Subcutaneous abdominal adipose tissue (tissue), 5 donors: ENCODE measurements at regions not wholly inside any gene's neighbourhood (a gene's known extent, or its start where the extent isn't known, plus 50 kb on each side); places are given as distances from the start of the nearest gene placed in this dataset.
A peak's percentile ranks its signal among the peaks of the same experiment; 100 is the strongest.

ENCODE experiments used
- H3K27ac ChIP-seq: one replicate; pipeline ENCODE4 v1.7.0; 2013; ENCODE audit warnings: low read depth, mild to moderate bottlenecking, inconsistent platforms, low read length, moderate library complexity
- H3K27me3 ChIP-seq, 5 donors: one replicate each; pipeline ENCODE4 v1.7.0; 2013; ENCODE audit warnings: low read length in 5 of 5, inconsistent platforms in 1 of 5; ENCODE audit not compliant: control insufficient read depth in 5 of 5, insufficient read depth in 4 of 5
- H3K36me3 ChIP-seq, 5 donors: one replicate each; pipeline ENCODE4 v1.7.0; 2013; ENCODE audit warnings: low read length in 5 of 5; ENCODE audit not compliant: control insufficient read depth in 5 of 5, insufficient read depth in 5 of 5
- H3K4me1 ChIP-seq, 5 donors: one replicate each; pipeline ENCODE4 v1.7.0; 2013; ENCODE audit warnings: low read length in 5 of 5, mild to moderate bottlenecking in 3 of 5, moderate library complexity in 1 of 5; ENCODE audit not compliant: control insufficient read depth in 5 of 5, insufficient read depth in 5 of 5
- H3K4me3 ChIP-seq, 5 donors: one replicate each; pipeline ENCODE4 v1.7.0; 2013; ENCODE audit warnings: low read length in 5 of 5, low read depth in 1 of 5
- H3K9ac ChIP-seq, 5 donors: one replicate each; pipeline ENCODE4 v1.7.0; 2013; ENCODE audit warnings: low read length in 5 of 5, mild to moderate bottlenecking in 4 of 5, moderate library complexity in 3 of 5
- H3K9me3 ChIP-seq, 5 donors: one replicate each; pipeline ENCODE4 v1.7.0; 2013; ENCODE audit warnings: low read length in 5 of 5; ENCODE audit not compliant: control insufficient read depth in 5 of 5
- donor health status: healthy.
- donor health status: healthy.
- donor health status: healthy.
- donor health status: healthy.
- donor health status: healthy.

DNA sequence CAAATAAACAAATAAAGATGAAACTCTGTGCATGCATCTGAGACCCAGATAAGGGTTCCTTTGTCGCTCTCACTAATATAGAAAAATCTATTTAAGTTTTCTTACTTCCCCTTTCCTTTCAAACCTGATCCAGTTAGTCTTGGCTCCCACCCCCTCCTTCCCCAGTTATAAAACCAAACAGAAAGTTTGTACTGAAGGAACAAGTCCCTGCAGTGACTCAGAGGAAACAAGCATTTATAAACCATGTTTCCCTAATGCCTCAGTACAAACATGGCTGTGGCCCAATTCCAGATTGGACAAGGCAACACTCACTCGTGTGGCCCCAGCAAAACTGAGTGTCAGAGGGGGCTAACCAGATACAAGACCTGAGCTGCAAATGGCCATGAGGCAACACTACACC is 65.5 kb upstream of the ARHGAP20 start:
- H3K4me3 ChIP-seq = no peak overlapping the region
- peaks cover 0 to 7% (median 6%) of the 10 kb centered on the region in 5 donors for H3K9me3 ChIP-seq
- H3K4me1 ChIP-seq = peaks cover 0 to 2% (median 2%) of the 10 kb centered on the region in 5 donors
- H3K9ac ChIP-seq = no peak overlapping the region
- no peaks in the 10 kb centered on the region for H3K27me3 ChIP-seq
- H3K27ac ChIP-seq = no peak overlapping the region
- no peaks in the 10 kb centered on the region for H3K36me3 ChIP-seq

DNA sequence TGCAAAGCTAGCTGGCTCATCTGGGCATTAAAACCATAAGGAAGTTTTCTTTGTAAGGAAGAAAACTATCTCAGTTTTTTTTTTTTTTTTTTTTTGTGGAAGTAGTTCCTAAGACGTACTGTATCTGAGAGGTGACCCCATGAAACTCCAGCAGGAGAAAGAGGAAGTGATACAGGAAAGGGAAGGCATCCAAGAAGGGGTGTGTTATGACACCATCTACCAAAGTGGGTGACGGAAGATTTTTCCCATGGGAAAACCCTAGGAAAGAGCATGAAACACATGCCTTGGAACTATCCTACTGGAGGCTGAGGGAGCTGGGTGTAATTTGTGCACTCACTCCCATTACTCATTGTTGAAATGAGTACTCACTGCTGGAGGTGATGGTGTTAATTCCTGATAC is 63.8 kb upstream of the ARHGAP20 start:
- no peak overlapping the region for H3K9ac ChIP-seq
- peaks cover 0 to 2% (median 2%) of the 10 kb centered on the region in 5 donors for H3K4me1 ChIP-seq
- no peak overlapping the region for H3K4me3 ChIP-seq
- peaks cover 0 to 7% (median 6%) of the 10 kb centered on the region in 5 donors for H3K9me3 ChIP-seq
- no peaks in the 10 kb centered on the region for H3K36me3 ChIP-seq
- no peak overlapping the region for H3K27ac ChIP-seq
- no peaks in the 10 kb centered on the region for H3K27me3 ChIP-seq

DNA sequence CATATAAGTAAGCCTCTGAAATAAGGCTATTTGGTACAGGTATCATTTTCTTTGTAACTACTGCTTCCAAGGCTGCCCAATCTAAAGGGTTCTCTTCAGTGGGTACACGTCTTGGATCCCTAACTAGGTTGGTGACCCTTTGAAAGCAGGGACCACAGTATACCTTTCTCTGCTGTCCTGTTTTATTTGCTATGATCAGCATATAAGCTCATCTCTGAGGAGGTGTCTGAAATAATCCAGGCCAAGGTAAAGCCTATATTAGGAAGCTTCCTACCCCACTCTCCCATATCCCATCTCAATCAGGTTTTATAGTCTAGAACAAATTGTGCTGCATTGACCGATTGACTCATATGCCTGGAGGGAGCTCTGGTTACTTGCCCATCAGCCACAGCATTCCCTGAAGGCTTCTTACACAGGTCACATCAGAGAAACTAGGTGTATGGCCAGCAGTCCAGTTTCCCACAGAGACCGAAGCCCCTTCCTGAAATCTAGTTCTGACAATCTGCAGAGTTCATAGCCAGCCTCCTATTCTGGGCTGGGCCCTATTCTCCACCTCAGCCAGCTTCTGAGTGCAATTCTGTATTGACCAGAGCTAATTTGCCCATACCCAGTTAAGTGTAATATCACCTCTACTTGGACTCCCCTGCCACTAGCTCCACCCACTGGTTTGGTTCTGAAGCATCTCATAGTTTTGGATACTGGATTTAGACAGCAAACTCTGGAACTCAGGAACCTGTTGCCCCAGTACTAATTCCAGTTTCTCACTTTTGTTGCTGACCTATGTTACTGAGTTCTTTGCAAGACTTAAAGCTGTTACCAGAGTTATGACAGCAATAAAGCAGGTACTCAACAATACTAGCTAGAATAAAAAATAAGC is 62.1 kb upstream of the ARHGAP20 start:
- Histone ChIP-seq H3K27me3 (no peaks in the 10 kb centered on the region), H3K4me3 (no peak overlapping the region), H3K36me3 (no peaks in the 10 kb centered on the region), H3K4me1 (peaks cover 0 to 2% (median 2%) of the 10 kb centered on the region in 5 donors), H3K9ac (no peak overlapping the region), H3K9me3 (peaks cover 0 to 7% (median 6%) of the 10 kb centered on the region in 5 donors), H3K27ac (no peak overlapping the region)

DNA sequence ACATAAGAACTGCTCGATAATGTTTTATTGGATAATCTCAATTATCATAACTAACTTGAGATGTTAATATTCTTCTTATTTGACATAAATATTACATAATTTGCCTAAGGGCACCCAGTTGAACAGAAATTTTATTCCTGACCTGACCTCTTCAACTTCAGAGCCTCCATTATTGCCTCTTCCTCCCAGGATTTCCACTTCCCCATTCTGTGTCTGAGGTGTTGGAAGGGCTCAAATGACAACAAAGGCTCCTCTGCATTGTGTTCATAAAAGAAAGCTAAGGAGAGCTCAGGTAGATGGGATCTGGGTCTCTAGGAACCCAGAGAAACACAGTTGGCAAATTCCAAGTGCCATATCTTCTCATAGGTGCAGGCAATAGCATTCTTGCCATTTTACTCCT is 61.2 kb upstream of the ARHGAP20 start:
- peaks cover 0 to 2% (median 2%) of the 10 kb centered on the region in 5 donors for H3K4me1 ChIP-seq
- no peak overlapping the region for H3K9ac ChIP-seq
- no peaks in the 10 kb centered on the region for H3K36me3 ChIP-seq
- H3K27me3 ChIP-seq = no peaks in the 10 kb centered on the region
- H3K27ac ChIP-seq = no peak overlapping the region
- H3K4me3 ChIP-seq = no peak overlapping the region
- H3K9me3 ChIP-seq = no peaks in the 10 kb centered on the region

DNA sequence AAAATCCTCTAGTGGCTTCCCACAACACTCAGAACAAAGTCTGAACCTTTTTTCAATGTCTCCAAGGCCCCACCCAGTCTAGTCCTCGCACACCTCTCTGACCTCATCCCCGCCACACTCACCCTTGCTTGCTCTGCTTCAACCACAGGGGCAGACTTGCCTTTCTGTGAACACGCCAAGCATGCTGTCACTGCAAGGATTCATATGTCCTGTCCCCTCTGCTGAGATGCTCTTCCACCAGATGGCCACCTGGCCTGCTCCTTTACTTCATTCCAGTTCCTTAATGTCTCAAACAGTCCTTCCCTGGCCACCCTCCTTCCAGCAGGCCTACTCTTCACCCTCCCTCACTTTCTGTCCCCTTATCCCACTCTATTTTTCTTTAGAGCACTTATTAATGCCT is 60.6 kb upstream of the ARHGAP20 start:
- Histone ChIP-seq H3K9me3 (no peaks in the 10 kb centered on the region), H3K9ac (no peak overlapping the region), H3K4me3 (no peak overlapping the region), H3K27me3 (no peaks in the 10 kb centered on the region), H3K4me1 (peaks cover 0 to 2% (median under 1%) of the 10 kb centered on the region in 5 donors), H3K27ac (no peak overlapping the region), H3K36me3 (no peaks in the 10 kb centered on the region)

DNA sequence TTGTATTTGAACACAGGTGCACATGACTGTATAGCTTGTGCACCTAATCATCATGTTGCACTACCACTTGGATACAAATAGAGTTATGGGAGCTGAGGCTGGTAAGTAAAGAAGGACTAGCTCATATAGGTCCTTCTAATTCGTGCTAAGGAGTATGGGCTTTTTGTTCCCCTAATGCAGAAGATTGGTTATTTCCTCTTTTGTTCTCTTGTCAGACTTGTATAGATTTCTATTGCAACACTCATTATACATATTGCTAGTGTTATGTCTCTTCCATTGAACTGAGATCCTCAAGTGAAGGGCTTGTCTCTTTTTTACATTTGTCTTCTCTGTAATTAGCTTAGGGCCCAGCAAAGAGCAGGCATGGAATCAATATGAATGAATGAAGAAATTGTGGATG is 54.1 kb upstream of the ARHGAP20 start:
- H3K36me3 ChIP-seq = no peaks in the 10 kb centered on the region
- H3K27ac ChIP-seq = no peak overlapping the region
- H3K4me3 ChIP-seq = no peak overlapping the region
- H3K9me3 ChIP-seq = no peaks in the 10 kb centered on the region
- H3K4me1 ChIP-seq = peaks cover 0 to 21% (median 14%) of the 10 kb centered on the region in 5 donors
- H3K27me3 ChIP-seq = no peaks in the 10 kb centered on the region
- no peak overlapping the region for H3K9ac ChIP-seq

DNA sequence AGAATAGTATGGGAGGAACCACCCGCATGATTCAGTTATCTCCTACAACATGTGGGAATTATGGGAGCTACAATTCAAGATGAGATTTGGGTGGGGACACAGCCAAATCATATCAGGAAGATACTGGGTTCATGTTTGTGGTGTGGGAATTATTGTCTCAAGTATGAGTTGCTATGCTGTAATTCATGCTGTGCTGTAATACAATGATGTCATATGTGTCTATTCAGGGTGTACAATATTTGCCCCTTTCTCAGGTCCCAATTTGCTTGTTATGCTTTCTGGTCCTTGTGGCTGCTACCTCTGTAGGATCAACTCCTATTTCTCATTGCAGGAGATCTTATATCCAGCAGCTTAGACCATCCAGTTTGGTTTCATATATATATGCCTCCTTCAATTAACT is 52.2 kb upstream of the ARHGAP20 start:
- H3K36me3 ChIP-seq = no peaks in the 10 kb centered on the region
- peak overlapping the region; percentile 84 for H3K27ac ChIP-seq
- no peak overlapping the region for H3K4me3 ChIP-seq
- H3K9me3 ChIP-seq = no peaks in the 10 kb centered on the region
- no peaks in the 10 kb centered on the region for H3K27me3 ChIP-seq
- no peak overlapping the region for H3K9ac ChIP-seq
- H3K4me1 ChIP-seq = peaks cover 0 to 21% (median 14%) of the 10 kb centered on the region in 5 donors

DNA sequence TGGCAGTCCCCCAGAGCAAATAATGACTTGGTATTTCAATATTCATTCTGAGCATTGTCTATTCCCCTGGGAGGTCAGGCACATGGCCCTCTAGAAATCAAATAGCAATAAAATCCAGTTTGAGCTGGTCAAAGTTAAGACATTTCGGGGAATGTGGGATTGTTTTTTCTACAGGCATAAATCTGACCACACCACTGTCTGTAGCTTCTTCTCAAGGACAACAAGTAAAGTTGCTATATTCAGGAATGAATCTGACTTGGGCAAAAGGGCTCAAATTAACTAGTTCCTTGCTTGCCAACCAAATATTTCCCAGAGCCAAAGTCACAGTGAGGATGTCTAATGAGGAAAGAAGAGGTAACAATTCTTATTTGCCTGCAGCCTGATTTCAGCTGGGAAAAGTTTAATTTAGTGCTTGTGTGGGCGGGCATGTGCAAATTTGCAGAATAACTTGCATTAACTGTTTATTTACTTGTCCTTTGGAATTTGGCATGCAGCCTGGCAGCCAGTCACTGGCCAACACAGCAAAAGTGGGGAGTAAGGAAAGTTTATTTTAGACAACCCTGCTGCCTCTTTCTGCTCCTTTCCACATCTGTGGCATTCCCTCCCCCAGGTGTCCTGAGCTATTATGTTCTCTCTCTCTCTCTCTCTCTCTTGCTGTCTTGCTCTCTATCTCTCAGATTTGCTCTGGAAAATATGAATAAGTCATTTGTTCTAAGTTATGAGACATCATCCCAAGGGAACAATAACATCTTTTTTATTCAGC is 51.2 kb upstream of the ARHGAP20 start:
- H3K9ac ChIP-seq = peak overlapping the region in 1 of 5 donors; percentile 32

DNA sequence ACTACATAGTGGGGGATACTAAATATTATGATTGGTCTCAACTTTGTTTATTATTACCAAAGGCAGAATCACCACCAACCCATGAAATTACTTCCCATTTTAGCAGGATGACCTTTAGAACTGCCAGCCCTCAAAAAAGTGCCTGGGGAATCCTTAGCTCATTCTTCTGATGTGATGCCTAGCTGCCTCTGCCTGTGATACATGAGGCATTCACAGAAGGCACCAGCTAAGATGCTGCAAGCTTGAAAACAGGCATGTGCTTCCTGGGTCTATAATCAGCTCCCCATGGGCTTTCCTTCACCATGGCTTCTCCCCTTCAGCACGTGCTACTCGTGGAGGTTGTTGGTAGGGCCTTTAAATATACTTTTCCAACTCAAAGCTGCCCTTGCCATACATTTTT is 50.4 kb upstream of the ARHGAP20 start:
- H3K27ac ChIP-seq = peak overlapping the region; percentile 84
- peaks cover 0 to 21% (median 14%) of the 10 kb centered on the region in 5 donors for H3K4me1 ChIP-seq
- no peaks in the 10 kb centered on the region for H3K9me3 ChIP-seq
- no peak overlapping the region for H3K9ac ChIP-seq
- no peaks in the 10 kb centered on the region for H3K27me3 ChIP-seq
- no peaks in the 10 kb centered on the region for H3K36me3 ChIP-seq
- no peak overlapping the region for H3K4me3 ChIP-seq

More for the DNA sequence above, 51.2 kb upstream of the ARHGAP20 start:
- Histone ChIP-seq H3K9me3 (no peaks in the 10 kb centered on the region), H3K27ac (peak overlapping the region; percentile 84), H3K4me3 (peak overlapping the region in 1 of 5 donors; percentile 21), H3K27me3 (no peaks in the 10 kb centered on the region), H3K4me1 (peaks cover 0 to 21% (median 14%) of the 10 kb centered on the region in 5 donors), H3K36me3 (no peaks in the 10 kb centered on the region)
